Midbrain (tissue), 1 donor: ENCODE measurements at regions not wholly inside any gene's neighbourhood (a gene's known extent, or its start where the extent isn't known, plus 50 kb on each side); places are given as distances from the start of the nearest gene placed in this dataset.
"Not testable (repeated sequence)": the region's sequence is repeated elsewhere in the genome, so short reads cannot be mapped to it uniquely, and the experiment has no call there.

Experiments used
- DNase-seq: peaks from one replicate; lab custom pipeline; 2025; lab: John Stamatoyannopoulos, UW

GRCh38 chr18:5720132-5720531 lies 175.2 kb downstream of the TMEM200C start:
- no peak for DNase-seq

- no peak for DNase-seq
Measured at GRCh38 chr18:5717256-5717655, 173.5 kb upstream of the EPB41L3 start.

GRCh38 chr18:5710676-5711075 lies 166.9 kb upstream of the EPB41L3 start:
- no peak for DNase-seq

- no peak for DNase-seq
Measured at GRCh38 chr18:5710235-5710634, 166.4 kb upstream of the EPB41L3 start.

- DNase-seq: no peak
Measured at GRCh38 chr18:5709476-5710095, 165.8 kb upstream of the EPB41L3 start.

- DNase-seq: no peak
Measured at GRCh38 chr18:5707586-5707985, 163.8 kb upstream of the EPB41L3 start.

GRCh38 chr18:5705393-5705792 lies 161.6 kb upstream of the EPB41L3 start:
- DNase-seq: no peak

- DNase-seq: no peak
Measured at GRCh38 chr18:5704847-5705246, 161.1 kb upstream of the EPB41L3 start.

- DNase-seq: not testable (repeated sequence)
Measured at GRCh38 chr18:5702016-5702415, 158.2 kb upstream of the EPB41L3 start.

GRCh38 chr18:5693699-5694294 lies 150.0 kb upstream of the EPB41L3 start:
- no peak for DNase-seq

- DNase-seq: no peak
Measured at GRCh38 chr18:5678779-5679406, 135.1 kb upstream of the EPB41L3 start.

- no peak for DNase-seq
Measured at GRCh38 chr18:5678278-5678677, 134.5 kb upstream of the EPB41L3 start.

- no peak for DNase-seq
Measured at GRCh38 chr18:5673616-5674015, 129.8 kb upstream of the EPB41L3 start.

GRCh38 chr18:5669585-5669984 lies 125.8 kb upstream of the EPB41L3 start:
- no peak for DNase-seq

GRCh38 chr18:5668087-5668715 lies 124.4 kb upstream of the EPB41L3 start:
- no peak for DNase-seq

- DNase-seq: no peak
Measured at GRCh38 chr18:5667356-5667755, 123.6 kb upstream of the EPB41L3 start.

- no peak for DNase-seq
Measured at GRCh38 chr18:5662586-5663090, 118.8 kb upstream of the EPB41L3 start.

GRCh38 chr18:5661179-5661578 lies 117.4 kb upstream of the EPB41L3 start:
- DNase-seq: no peak

- DNase-seq: no peak
Measured at GRCh38 chr18:5653802-5654201, 110.0 kb upstream of the EPB41L3 start.

- no peak for DNase-seq
Measured at GRCh38 chr18:5651736-5652135, 107.9 kb upstream of the EPB41L3 start.

- no peak for DNase-seq
Measured at GRCh38 chr18:5649439-5649838, 105.6 kb upstream of the EPB41L3 start.

GRCh38 chr18:5646739-5647138 lies 102.9 kb upstream of the EPB41L3 start:
- no peak for DNase-seq

GRCh38 chr18:5643288-5643687 lies 99.5 kb upstream of the EPB41L3 start:
- no peak for DNase-seq
